GM12892 (cell line): ENCODE measurements at regions not wholly inside any gene's neighbourhood (a gene's known extent, or its start where the extent isn't known, plus 50 kb on each side); places are given as distances from the start of the nearest gene placed in this dataset.

Source experiments
- DNase-seq: peaks from one replicate; pipeline ENCODE4 v3.0.0; 2011; ENCODE audit not compliant: insufficient read length
- FAIRE-seq: peaks from 2 replicates; lab custom pipeline; 2011; peaks lifted over from hg19 to GRCh38; lab: Jason Lieb, UNC
- POLR2A ChIP-seq: IDR thresholded peaks from 2 replicates; pipeline ENCODE4 v1.6.1; 2011; ENCODE audit warnings: low read depth, low read length, control low read depth
- POLR2AphosphoS5 ChIP-seq: IDR thresholded peaks from 2 replicates; pipeline ENCODE4 v1.6.1; 2011; ENCODE audit warnings: low read depth, low read length, control low read depth
- TAF1 ChIP-seq: IDR thresholded peaks from 2 replicates; pipeline ENCODE4 v1.6.1; 2011; ENCODE audit warnings: low read depth, mild to moderate bottlenecking, control low read depth, low read length, borderline replicate concordance

GRCh38 chr1:219465212-219466093 lies 147.5 kb downstream of the ZC3H11B start:
- no peak for FAIRE-seq
- no peak for DNase-seq
- no peak for TF ChIP-seq POLR2AphosphoS5
- TF ChIP-seq POLR2A = 0 out of 2 replicates have a peak, but pooled peaks have one; percentile 31

- FAIRE-seq = no peak
- TF ChIP-seq POLR2AphosphoS5 (no peak), TAF1 (no peak), POLR2A (no peak)
- no peak for DNase-seq
These were observed 149.3 kb downstream of the ZC3H11B start for GRCh38 chr1:219463636-219464035.

- peak; percentile 58 for TF ChIP-seq POLR2A
- no peak for TF ChIP-seq POLR2AphosphoS5
- no peak for TF ChIP-seq TAF1
- FAIRE-seq (peak; percentile 88), DNase-seq (no peak)
These were observed 150.9 kb downstream of the ZC3H11B start for GRCh38 chr1:219461981-219462400.

GRCh38 chr1:219460896-219461815 lies 151.7 kb downstream of the ZC3H11B start:
- FAIRE-seq (peak; percentile 97), DNase-seq (no peak)
- TF ChIP-seq POLR2AphosphoS5 (peak; percentile 46; the same call in 1 of the 2 replicates), POLR2A (peak; percentile 30; the same call in 1 of the 2 replicates), TAF1 (peak; percentile 57; the same call in 1 of the 2 replicates)

- FAIRE-seq (no peak), DNase-seq (no peak)
- TF ChIP-seq POLR2AphosphoS5 (no peak), TAF1 (no peak), POLR2A (no peak)
These were observed 152.6 kb downstream of the ZC3H11B start for GRCh38 chr1:219460081-219460895.

GRCh38 chr1:219459351-219460080 lies 153.4 kb downstream of the ZC3H11B start:
- FAIRE-seq (peak; percentile 78), DNase-seq (no peak)
- TF ChIP-seq TAF1 (no peak), POLR2A (no peak), POLR2AphosphoS5 (no peak)

GRCh38 chr1:219446288-219446687 lies 166.6 kb downstream of the ZC3H11B start:
- no peak for DNase-seq
- TF ChIP-seq TAF1 (no peak), POLR2A (no peak), POLR2AphosphoS5 (no peak)
- no peak for FAIRE-seq

GRCh38 chr1:219445864-219446263 lies 167.0 kb downstream of the ZC3H11B start:
- DNase-seq (no peak), FAIRE-seq (no peak)
- TF ChIP-seq POLR2AphosphoS5 (no peak), TAF1 (no peak), POLR2A (no peak)

- TF ChIP-seq POLR2AphosphoS5 (no peak), POLR2A (no peak), TAF1 (no peak)
- FAIRE-seq = no peak
These were observed 168.4 kb downstream of the ZC3H11B start for GRCh38 chr1:219444474-219444873.

GRCh38 chr1:219443763-219444162 lies 169.1 kb downstream of the ZC3H11B start:
- DNase-seq (no peak), FAIRE-seq (no peak)
- no peak for TF ChIP-seq TAF1
- no peak for TF ChIP-seq POLR2A
- TF ChIP-seq POLR2AphosphoS5 = no peak

More at GRCh38 chr1:219444474-219444873, 168.4 kb downstream of the ZC3H11B start:
- no peak for DNase-seq
